SK-N-SH treated with all-trans-retinoic acid at 6 μM for 48 hours (cell line): ENCODE measurements at regions not wholly inside any gene's neighbourhood (a gene's known extent, or its start where the extent isn't known, plus 50 kb on each side); places are given as distances from the start of the nearest gene placed in this dataset.

ENCODE experiments used
- ATAC-seq: fragments of 200-7000 bp; cut with Tn5 transposase; 3 replicates; pipeline ENCODE4 v1.9.1; 2020; ENCODE audit warnings: mild to moderate bottlenecking, moderate library complexity
- ARNTL ChIP-seq: fragments of 450-650 bp; formaldehyde crosslinking; IDR thresholded peaks from 2 replicates; pipeline ENCODE4 v1.5.0; 2020; ENCODE audit warnings: low read depth, mild to moderate bottlenecking, moderate library complexity, borderline replicate concordance
- BACH2 ChIP-seq: fragments of 250-450 bp; sonication (Bioruptor Pico); IDR thresholded peaks from 2 replicates; pipeline ENCODE4 v1.9.0; 2021; ENCODE audit warnings: mild to moderate bottlenecking, borderline replicate concordance
- CREB5 ChIP-seq: fragments of 250-450 bp; sonication (Bioruptor Pico); IDR thresholded peaks from 2 replicates; pipeline ENCODE4 v1.5.1; 2020; ENCODE audit warnings: low read depth, mild to moderate bottlenecking, moderate library complexity
- CSDC2 ChIP-seq: fragments of 250-450 bp; sonication (Bioruptor Pico); IDR thresholded peaks from 2 replicates; pipeline ENCODE4 v1.5.0; 2020; ENCODE audit warnings: mild to moderate bottlenecking, moderate library complexity
- ESRRG ChIP-seq: fragments of 250-450 bp; sonication (Bioruptor Pico); IDR thresholded peaks from 2 replicates; pipeline ENCODE4 v1.6.1; 2021; ENCODE audit warnings: mild to moderate bottlenecking
- GLIS3 ChIP-seq: fragments of 250-450 bp; sonication (Bioruptor Pico); IDR thresholded peaks from 2 replicates; pipeline ENCODE4 v1.5.0; 2020; ENCODE audit warnings: mild to moderate bottlenecking, moderate library complexity
- OSR1 ChIP-seq: fragments of 250-450 bp; sonication (Bioruptor Pico); IDR thresholded peaks from 2 replicates; pipeline ENCODE4 v1.8.0; 2022; ENCODE audit warnings: moderate library complexity, mild to moderate bottlenecking, inconsistent platforms
- PPARA ChIP-seq: fragments of 250-450 bp; sonication (Bioruptor Pico); IDR thresholded peaks from 2 replicates; pipeline ENCODE4 v1.5.0; 2020; ENCODE audit warnings: mild to moderate bottlenecking, borderline replicate concordance
- RARB ChIP-seq: fragments of 250-450 bp; sonication (Bioruptor Pico); IDR thresholded peaks from 2 replicates; pipeline ENCODE4 v1.8.0; 2021; ENCODE audit warnings: mild to moderate bottlenecking, moderate library complexity
- SNAI2 ChIP-seq: fragments of 250-450 bp; sonication (Bioruptor Pico); IDR thresholded peaks from 2 replicates; pipeline ENCODE4 v1.5.0; 2020; ENCODE audit warnings: mild to moderate bottlenecking, moderate library complexity
- TCF4 ChIP-seq: fragments of 250-450 bp; sonication (Bioruptor Pico); IDR thresholded peaks from 2 replicates; pipeline ENCODE4 v1.8.0; 2021; ENCODE audit warnings: mild to moderate bottlenecking, moderate library complexity, borderline replicate concordance
- TOX ChIP-seq: fragments of 250-450 bp; sonication (Bioruptor Pico); IDR thresholded peaks from 2 replicates; pipeline ENCODE4 v1.8.0; 2021; ENCODE audit warnings: mild to moderate bottlenecking, moderate library complexity, borderline replicate concordance
- TSHZ2 ChIP-seq: fragments of 250-450 bp; sonication (Bioruptor Pico); IDR thresholded peaks from 2 replicates; pipeline ENCODE4 v1.5.0; 2020; ENCODE audit warnings: mild to moderate bottlenecking, moderate library complexity
- ZC3H10 ChIP-seq: fragments of 250-450 bp; sonication (Bioruptor Pico); IDR thresholded peaks from 2 replicates; pipeline ENCODE4 v1.5.1; 2021; ENCODE audit warnings: mild to moderate bottlenecking, moderate library complexity
- ZFP3 ChIP-seq: fragments of 250-450 bp; sonication (Bioruptor Pico); IDR thresholded peaks from 2 replicates; pipeline ENCODE4 v1.5.0; 2020; ENCODE audit warnings: mild to moderate bottlenecking, moderate library complexity
- ZFP30 ChIP-seq: fragments of 450-650 bp; formaldehyde crosslinking; IDR thresholded peaks from 2 replicates; pipeline ENCODE4 v1.5.0; 2022; ENCODE audit warnings: mild to moderate bottlenecking, moderate library complexity
- ZNF565 ChIP-seq: fragments of 450-650 bp; formaldehyde crosslinking; conservative IDR thresholded peaks from 2 replicates; pipeline ENCODE4 v1.5.0; 2020; ENCODE audit warnings: low read depth, mild to moderate bottlenecking, moderate library complexity
- ZNF8 ChIP-seq: fragments of 450-650 bp; formaldehyde crosslinking; IDR thresholded peaks from 2 replicates; pipeline ENCODE4 v1.5.0; 2020; ENCODE audit warnings: mild to moderate bottlenecking, moderate library complexity
- TF ChIP-seq, protein P1 (sequence below): fragments of 250-450 bp; sonication (Bioruptor Pico); IDR thresholded peaks from 2 replicates; pipeline ENCODE4 v1.5.1; 2021; ENCODE audit warnings: mild to moderate bottlenecking, moderate library complexity
- TF ChIP-seq, protein P2 (sequence below): fragments of 250-450 bp; sonication (Bioruptor Pico); IDR thresholded peaks from 2 replicates; pipeline ENCODE4 v1.8.0; 2020; ENCODE audit warnings: mild to moderate bottlenecking, moderate library complexity, borderline replicate concordance
- TF ChIP-seq, protein P3 (sequence below): fragments of 250-450 bp; sonication (Bioruptor Pico); IDR thresholded peaks from 2 replicates; pipeline ENCODE4 v1.8.0; 2021; ENCODE audit warnings: low read depth, mild to moderate bottlenecking, moderate library complexity, borderline replicate concordance

DNA sequence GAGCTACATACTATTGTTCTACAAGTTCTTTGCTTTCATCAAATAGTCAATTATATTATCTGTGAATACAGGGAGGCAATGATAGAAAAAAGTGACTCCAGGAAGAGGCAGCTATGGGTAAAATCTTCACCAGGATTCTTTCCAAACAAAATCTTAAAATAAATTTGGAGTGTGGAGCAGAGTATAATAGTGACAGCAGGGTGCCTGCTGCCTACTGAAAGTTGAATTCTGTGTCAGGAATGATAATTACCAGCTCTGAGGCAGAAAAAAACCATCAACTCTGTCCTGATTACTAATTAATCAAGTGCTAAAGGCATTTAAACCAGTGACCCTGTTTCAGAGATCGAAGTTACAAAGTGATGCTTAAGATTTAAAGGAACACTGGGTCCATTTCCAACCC lies 148.0 kb downstream of the DIPK2A start (continued):
- no peak for TF ChIP-seq ZFP30
- TF ChIP-seq BACH2 (CRISPR knock-in tag): no peak
- TF ChIP-seq, protein P1, sequence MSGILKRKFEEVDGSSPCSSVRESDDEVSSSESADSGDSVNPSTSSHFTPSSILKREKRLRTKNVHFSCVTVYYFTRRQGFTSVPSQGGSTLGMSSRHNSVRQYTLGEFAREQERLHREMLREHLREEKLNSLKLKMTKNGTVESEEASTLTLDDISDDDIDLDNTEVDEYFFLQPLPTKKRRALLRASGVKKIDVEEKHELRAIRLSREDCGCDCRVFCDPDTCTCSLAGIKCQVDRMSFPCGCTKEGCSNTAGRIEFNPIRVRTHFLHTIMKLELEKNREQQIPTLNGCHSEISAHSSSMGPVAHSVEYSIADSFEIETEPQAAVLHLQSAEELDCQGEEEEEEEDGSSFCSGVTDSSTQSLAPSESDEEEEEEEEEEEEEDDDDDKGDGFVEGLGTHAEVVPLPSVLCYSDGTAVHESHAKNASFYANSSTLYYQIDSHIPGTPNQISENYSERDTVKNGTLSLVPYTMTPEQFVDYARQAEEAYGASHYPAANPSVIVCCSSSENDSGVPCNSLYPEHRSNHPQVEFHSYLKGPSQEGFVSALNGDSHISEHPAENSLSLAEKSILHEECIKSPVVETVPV (CRISPR knock-in tag): no peak

DNA sequence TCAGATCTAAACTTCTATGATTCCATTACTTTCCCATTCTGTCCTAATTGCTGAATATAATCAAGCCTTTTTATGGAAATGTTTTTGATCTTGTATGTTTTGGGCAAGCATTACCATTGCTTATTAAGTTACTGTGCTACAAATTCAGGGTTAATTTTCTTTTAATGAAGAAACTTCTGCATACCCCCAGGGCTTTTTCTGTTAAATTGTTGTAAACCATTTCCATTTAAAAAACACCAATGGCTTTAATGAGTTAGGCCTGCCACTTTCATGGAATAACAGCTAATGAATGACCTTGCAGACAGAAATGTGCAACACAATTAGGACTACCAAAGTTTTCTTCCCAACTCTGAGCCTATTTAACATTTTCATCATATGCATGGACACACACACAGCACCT lies 150.0 kb downstream of the DIPK2A start:
- TF ChIP-seq ARNTL: no peak
- TF ChIP-seq GLIS3 (CRISPR knock-in tag): no peak
- no peak for TF ChIP-seq ZNF8 (CRISPR knock-in tag)
- no peak for TF ChIP-seq OSR1
- TF ChIP-seq, protein P2, sequence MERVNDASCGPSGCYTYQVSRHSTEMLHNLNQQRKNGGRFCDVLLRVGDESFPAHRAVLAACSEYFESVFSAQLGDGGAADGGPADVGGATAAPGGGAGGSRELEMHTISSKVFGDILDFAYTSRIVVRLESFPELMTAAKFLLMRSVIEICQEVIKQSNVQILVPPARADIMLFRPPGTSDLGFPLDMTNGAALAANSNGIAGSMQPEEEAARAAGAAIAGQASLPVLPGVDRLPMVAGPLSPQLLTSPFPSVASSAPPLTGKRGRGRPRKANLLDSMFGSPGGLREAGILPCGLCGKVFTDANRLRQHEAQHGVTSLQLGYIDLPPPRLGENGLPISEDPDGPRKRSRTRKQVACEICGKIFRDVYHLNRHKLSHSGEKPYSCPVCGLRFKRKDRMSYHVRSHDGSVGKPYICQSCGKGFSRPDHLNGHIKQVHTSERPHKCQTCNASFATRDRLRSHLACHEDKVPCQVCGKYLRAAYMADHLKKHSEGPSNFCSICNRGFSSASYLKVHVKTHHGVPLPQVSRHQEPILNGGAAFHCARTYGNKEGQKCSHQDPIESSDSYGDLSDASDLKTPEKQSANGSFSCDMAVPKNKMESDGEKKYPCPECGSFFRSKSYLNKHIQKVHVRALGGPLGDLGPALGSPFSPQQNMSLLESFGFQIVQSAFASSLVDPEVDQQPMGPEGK (CRISPR knock-in tag): no peak
- no peak for TF ChIP-seq ESRRG (CRISPR knock-in tag)
- no peak for TF ChIP-seq TSHZ2 (CRISPR knock-in tag)
- no peak for TF ChIP-seq CSDC2
- no peak for TF ChIP-seq ZFP30
- TF ChIP-seq, protein P3, sequence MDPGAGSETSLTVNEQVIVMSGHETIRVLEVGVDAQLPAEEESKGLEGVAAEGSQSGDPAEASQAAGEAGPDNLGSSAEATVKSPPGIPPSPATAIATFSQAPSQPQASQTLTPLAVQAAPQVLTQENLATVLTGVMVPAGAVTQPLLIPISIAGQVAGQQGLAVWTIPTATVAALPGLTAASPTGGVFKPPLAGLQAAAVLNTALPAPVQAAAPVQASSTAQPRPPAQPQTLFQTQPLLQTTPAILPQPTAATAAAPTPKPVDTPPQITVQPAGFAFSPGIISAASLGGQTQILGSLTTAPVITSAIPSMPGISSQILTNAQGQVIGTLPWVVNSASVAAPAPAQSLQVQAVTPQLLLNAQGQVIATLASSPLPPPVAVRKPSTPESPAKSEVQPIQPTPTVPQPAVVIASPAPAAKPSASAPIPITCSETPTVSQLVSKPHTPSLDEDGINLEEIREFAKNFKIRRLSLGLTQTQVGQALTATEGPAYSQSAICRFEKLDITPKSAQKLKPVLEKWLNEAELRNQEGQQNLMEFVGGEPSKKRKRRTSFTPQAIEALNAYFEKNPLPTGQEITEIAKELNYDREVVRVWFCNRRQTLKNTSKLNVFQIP (CRISPR knock-in tag): no peak
- no peak for TF ChIP-seq ZFP3 (CRISPR knock-in tag)
- TF ChIP-seq RARB: no peak
- no peak for TF ChIP-seq ZC3H10 (CRISPR knock-in tag)
- no peak for TF ChIP-seq TCF4 (CRISPR knock-in tag)
- no peak for TF ChIP-seq TOX
- TF ChIP-seq PPARA: no peak
- TF ChIP-seq ZNF565 (CRISPR knock-in tag): no peak
- TF ChIP-seq, protein P1 (CRISPR knock-in tag): no peak
- no peak for ATAC-seq

GRCh38 chr3:144127014-144127413 lies 155.4 kb downstream of the DIPK2A start:
- TF ChIP-seq CSDC2: no peak
- no peak for TF ChIP-seq SNAI2 (CRISPR knock-in tag)
- no peak for TF ChIP-seq TSHZ2 (CRISPR knock-in tag)
- TF ChIP-seq RARB: no peak
- no peak for TF ChIP-seq GLIS3 (CRISPR knock-in tag)
- TF ChIP-seq ZFP30: no peak
- TF ChIP-seq CREB5: no peak
- TF ChIP-seq, protein P2 (CRISPR knock-in tag): no peak
- TF ChIP-seq, protein P3 (CRISPR knock-in tag): no peak
- no peak for ATAC-seq
